Psoas muscle (tissue), 7 donors: ENCODE measurements at regions not wholly inside any gene's neighbourhood (a gene's known extent, or its start where the extent isn't known, plus 50 kb on each side); places are given as distances from the start of the nearest gene placed in this dataset.

Source experiments
- ATAC-seq, 4 donors: fragments of 200-7000 bp; cut with Tn5 transposase; one replicate each; pipeline ENCODE4 v1.9.1; 2020; ENCODE audit warnings: moderate library complexity in 3 of 4, mild to moderate bottlenecking in 2 of 4
- DNase-seq, 2 donors: peaks; one replicate each; pipeline ENCODE4 v3.0.0-alpha.2; 2020
- H3K27ac ChIP-seq: fragments of 200-600 bp; one replicate; pipeline ENCODE4 v1.8.0; 2022
- H3K27me3 ChIP-seq, 3 donors: fragments of 200-600 bp in 1 of 3; one replicate each; pipeline versions ENCODE4 v1.6.1 to v1.8.0; 2013 to 2022; ENCODE audit warnings: low read length in 2 of 3, mild to moderate bottlenecking in 2 of 3, moderate library complexity in 1 of 3; ENCODE audit not compliant: insufficient read depth in 3 of 3
- H3K36me3 ChIP-seq, 2 donors: fragments of 200-600 bp in 1 of 2; one replicate each; pipeline versions ENCODE4 v1.6.1 to v1.8.0; 2013 to 2022; ENCODE audit warnings: low read depth in 1 of 2, mild to moderate bottlenecking in 1 of 2, moderate library complexity in 1 of 2; ENCODE audit not compliant: insufficient read depth in 1 of 2
- H3K4me1 ChIP-seq: fragments of 200-600 bp; one replicate; pipeline ENCODE4 v1.8.0; 2022
- H3K4me3 ChIP-seq: fragments of 200-600 bp; one replicate; pipeline ENCODE4 v1.8.0; 2022; ENCODE audit warnings: mild to moderate bottlenecking
- H3K9me3 ChIP-seq: fragments of 200-600 bp; one replicate; pipeline ENCODE4 v1.8.0; 2022
- CTCF ChIP-seq: fragments of 200-600 bp; IDR thresholded peaks from one replicate; pipeline ENCODE4 v1.8.0; 2022; ENCODE audit warnings: antibody characterized with exemption
- WGBS, 3 donors: extraction: QIAGEN DNeasy Blood & Tissue Kit; methylation state at CpG; one replicate each; pipeline versions ENCODE4 v1.1.6 to v1.1.7; 2013; 5-methylcytosine and 5-hydroxymethylcytosine counted together
- intact Hi-C, 2 donors: fragments of 100-400 bp; cut with DNase I; formaldehyde crosslinking; loops; one replicate each; pipeline versions ENCODE4 v1.11.0 to v1.14.2; 2022
- donor health status: healthy with polysubstance abuse.
- donor health status: DM: no; HTN: no; CAD: no; lungs with moderate emphysema.
- donor health status: Bipolar disorder and iron deficiency.
- donor health status: healthy.
- donor health status: DM: yes; HTN: yes; CAD: no.
- donor health status: DM: no; HTN: no; CAD: no.
- donor health status: DM: yes; HTN: yes; CAD: no.

GRCh38 chr3:82802501-82802900, 1041.1 kb upstream of the GBE1 start:
- H3K27me3 ChIP-seq: no peaks in the 10 kb centered on the region
- TF ChIP-seq CTCF: no peak
- H3K36me3 ChIP-seq: no peaks in the 10 kb centered on the region
- intact Hi-C loops: no loop called here
- H3K4me3 ChIP-seq: no peak overlapping the region
- DNase-seq (no peak), ATAC-seq (no peak)
- WGBS, 3 donors: 70 to 83% (median 80%) methylated on average over 2 of the region's 2 CpGs
- no peaks in the 10 kb centered on the region for H3K9me3 ChIP-seq
- no peaks in the 10 kb centered on the region for H3K4me1 ChIP-seq
- H3K27ac ChIP-seq: no peak overlapping the region

- no peak for TF ChIP-seq CTCF
- Histone ChIP-seq H3K27ac (no peak overlapping the region), H3K27me3 (no peaks in the 10 kb centered on the region), H3K36me3 (no peaks in the 10 kb centered on the region), H3K4me3 (no peak overlapping the region), H3K9me3 (no peaks in the 10 kb centered on the region), H3K4me1 (no peaks in the 10 kb centered on the region)
- intact Hi-C loops: no loop called here
- no peak for ATAC-seq
- no peak for DNase-seq
These were observed 1038.8 kb upstream of the GBE1 start for GRCh38 chr3:82800248-82800647.

GRCh38 chr3:82796765-82797164, 1035.3 kb upstream of the GBE1 start:
- H3K36me3 ChIP-seq: no peaks in the 10 kb centered on the region
- H3K27ac ChIP-seq: no peak overlapping the region
- no peaks in the 10 kb centered on the region for H3K9me3 ChIP-seq
- H3K4me1 ChIP-seq: no peaks in the 10 kb centered on the region
- intact Hi-C loops: no loop called here
- WGBS, 3 donors: 91 to 96% (median 94%) methylated on average over 1 of the region's 1 CpG
- ATAC-seq (no peak), DNase-seq (no peak)
- TF ChIP-seq CTCF: no peak
- H3K4me3 ChIP-seq: no peak overlapping the region
- no peaks in the 10 kb centered on the region for H3K27me3 ChIP-seq

- Histone ChIP-seq H3K4me1 (no peaks in the 10 kb centered on the region), H3K36me3 (no peaks in the 10 kb centered on the region), H3K27me3 (no peaks in the 10 kb centered on the region), H3K9me3 (no peaks in the 10 kb centered on the region), H3K4me3 (no peak overlapping the region), H3K27ac (no peak overlapping the region)
- intact Hi-C loops: no loop called here
- WGBS, 3 donors: 90 to 93% (median 93%) methylated on average over 11 of the region's 11 CpGs
- TF ChIP-seq CTCF: no peak
- ATAC-seq (no peak), DNase-seq (no peak)
These were observed 1029.8 kb upstream of the GBE1 start for GRCh38 chr3:82791241-82791640.

- no peak for TF ChIP-seq CTCF
- Histone ChIP-seq H3K27me3 (no peaks in the 10 kb centered on the region), H3K36me3 (no peaks in the 10 kb centered on the region), H3K27ac (no peak overlapping the region), H3K9me3 (no peaks in the 10 kb centered on the region), H3K4me3 (no peak overlapping the region), H3K4me1 (no peaks in the 10 kb centered on the region)
- ATAC-seq: no peak
- DNase-seq: no peak
- WGBS, 3 donors: 82 to 87% (median 83%) methylated on average over 13 of the region's 13 CpGs
- intact Hi-C loops: no loop called here
These were observed 1029.1 kb upstream of the GBE1 start for GRCh38 chr3:82790307-82791097.
